ENCODE measurements at regions not wholly inside any gene's neighbourhood (a gene's known extent, or its start where the extent isn't known, plus 50 kb on each side); places are given as distances from the start of the nearest gene placed in this dataset.

- TF ChIP-seq CTCF (IDR thresholded peaks at IDR 0.05; ENCODE audit: extremely low read depth in 1 of 2, insufficient read depth in 1 of 2, low read depth in 1 of 2, low read length in 2 of 2) (no peak), POLR2AphosphoS5 (IDR thresholded peaks at IDR 0.05; ENCODE audit: insufficient read depth, low read depth, low read length) (no peak), POLR2A (IDR thresholded peaks at IDR 0.05; ENCODE audit: low read depth, low read length) (no peak), EZH2 (IDR thresholded peaks at IDR 0.05; ENCODE audit: borderline replicate concordance, low read depth, low read length, severe bottlenecking) (no peak), MYC (IDR thresholded peaks at IDR 0.05; ENCODE audit: low read depth, low read length) (no peak), JUN (IDR thresholded peaks at IDR 0.05; ENCODE audit: borderline replicate concordance, insufficient read depth, insufficient read length, low read depth) (no peak), FOS (IDR thresholded peaks at IDR 0.05; ENCODE audit: borderline replicate concordance, insufficient read depth, low read length) (no peak), GATA2 (IDR thresholded peaks at IDR 0.05; ENCODE audit: insufficient read depth, insufficient read length, low read depth, low read length) (no peak), MAX (IDR thresholded peaks at IDR 0.05; ENCODE audit: insufficient read depth, insufficient read length) (no peak)
Measured at GRCh38 chr7:35556515-35557471, 138.1 kb downstream of the HERPUD2 start.
